HUES48 (cell line): ENCODE measurements at regions not wholly inside any gene's neighbourhood (a gene's known extent, or its start where the extent isn't known, plus 50 kb on each side); places are given as distances from the start of the nearest gene placed in this dataset.
A peak's percentile ranks its signal among the peaks of the same experiment; 100 is the strongest.
"Not testable (repeated sequence)": the region's sequence is repeated elsewhere in the genome, so short reads cannot be mapped to it uniquely, and the experiment has no call there.

Source experiments
- H3K27ac ChIP-seq: one replicate; pipeline ENCODE4 v1.7.0; 2013; ENCODE audit warnings: low read depth, low read length, inconsistent platforms
- H3K27me3 ChIP-seq: 2 replicates; pipeline ENCODE4 v1.6.1; 2013; ENCODE audit warnings: mild to moderate bottlenecking, low read length; ENCODE audit not compliant: control insufficient read depth, insufficient read depth
- H3K36me3 ChIP-seq: 2 replicates; pipeline ENCODE4 v1.6.1; 2013; ENCODE audit warnings: low read length; ENCODE audit not compliant: control insufficient read depth, insufficient read depth
- H3K4me1 ChIP-seq: 2 replicates; pipeline ENCODE4 v1.6.1; 2013; ENCODE audit warnings: mild to moderate bottlenecking, low read length; ENCODE audit not compliant: control insufficient read depth, insufficient read depth
- H3K4me3 ChIP-seq: 2 replicates; pipeline ENCODE4 v1.5.1; 2013; ENCODE audit warnings: mild to moderate bottlenecking, low read depth, low read length
- H3K9ac ChIP-seq: 2 replicates; pipeline ENCODE4 v1.6.1; 2013; ENCODE audit warnings: mild to moderate bottlenecking, low read depth, low read length, moderate library complexity
- H3K9me3 ChIP-seq: 2 replicates; pipeline ENCODE4 v1.6.1; 2013; ENCODE audit warnings: low read length; ENCODE audit not compliant: control insufficient read depth, insufficient read depth

DNA sequence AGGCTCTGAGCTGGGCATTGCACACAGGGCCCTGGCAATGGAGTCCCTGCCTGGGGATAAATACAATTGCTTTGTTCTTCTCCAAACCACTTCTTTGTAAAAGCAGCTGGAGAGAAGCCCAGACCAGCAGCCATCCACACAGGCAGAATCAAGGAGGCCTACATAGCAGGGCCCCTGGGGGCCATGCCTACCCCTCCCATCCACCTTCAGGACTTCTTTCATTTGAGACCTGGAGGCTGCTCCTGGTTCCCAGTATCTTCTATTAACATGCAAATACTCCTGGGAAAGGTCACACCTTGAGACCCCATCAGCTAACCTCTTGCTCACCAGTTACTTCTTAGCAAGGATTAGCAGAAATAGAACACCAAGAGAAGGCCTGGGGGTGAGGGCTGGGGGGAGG, 511.1 kb downstream of the SOX6 start:
- H3K4me3 ChIP-seq, result no peak overlapping the region
- H3K27me3 ChIP-seq, result no peaks in the 10 kb centered on the region
- H3K9ac ChIP-seq, result no peak overlapping the region
- no peaks in the 10 kb centered on the region for H3K9me3 ChIP-seq
- H3K27ac ChIP-seq, result peak overlapping the region; percentile 75
- H3K36me3 ChIP-seq, result no peaks in the 10 kb centered on the region
- peaks cover 35% of the 10 kb centered on the region for H3K4me1 ChIP-seq

DNA sequence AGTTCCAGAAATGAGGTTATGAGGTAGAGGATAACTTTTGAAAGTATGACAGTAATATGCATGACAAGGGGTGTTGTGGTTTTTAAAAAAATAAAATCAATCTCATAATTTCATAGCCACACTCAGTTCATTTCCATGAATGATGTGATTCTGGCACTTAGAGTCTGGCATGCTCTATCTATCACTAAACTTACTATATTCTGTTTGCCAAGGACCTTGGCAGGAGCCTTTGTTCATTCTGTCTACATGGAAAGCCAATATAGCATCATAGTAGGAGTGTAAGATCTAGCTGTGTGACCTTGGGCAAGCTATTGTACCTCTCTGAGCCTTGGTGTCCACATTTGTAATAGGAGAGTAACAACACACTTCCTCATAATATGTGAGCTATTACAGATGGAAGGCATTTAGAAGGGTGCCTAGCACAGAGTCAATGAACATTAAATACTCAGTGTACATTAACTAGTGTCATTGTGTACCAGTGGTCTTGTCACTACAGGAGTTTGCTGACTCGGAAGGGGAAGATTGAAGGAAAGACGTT, 507.6 kb downstream of the SOX6 start:
- no peak overlapping the region for H3K4me3 ChIP-seq
- H3K9me3 ChIP-seq, result no peaks in the 10 kb centered on the region
- H3K9ac ChIP-seq, result no peak overlapping the region
- H3K36me3 ChIP-seq, result no peaks in the 10 kb centered on the region
- H3K27ac ChIP-seq, result no peak overlapping the region
- no peaks in the 10 kb centered on the region for H3K27me3 ChIP-seq
- H3K4me1 ChIP-seq, result peaks cover 21% of the 10 kb centered on the region

DNA sequence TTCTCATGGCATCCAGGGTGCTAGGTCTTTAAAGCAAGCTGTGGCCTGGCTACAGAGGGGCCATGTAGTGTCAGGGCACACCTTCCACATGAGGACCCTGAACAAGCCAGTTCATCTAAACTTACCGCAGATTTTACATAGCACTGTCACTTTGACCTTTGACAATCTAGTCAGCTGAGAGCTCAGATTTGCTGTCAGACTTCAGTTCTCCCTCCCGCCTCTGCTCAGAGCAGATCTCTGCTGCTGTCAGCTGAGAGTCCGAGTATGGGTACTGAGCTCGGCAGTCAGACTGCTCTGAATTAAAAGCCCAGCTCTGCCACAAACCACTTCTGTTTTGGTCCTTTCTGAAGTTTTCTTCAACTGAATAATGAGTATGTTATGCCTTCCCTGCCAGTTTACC, 507.1 kb downstream of the SOX6 start:
- H3K36me3 ChIP-seq, result no peaks in the 10 kb centered on the region
- H3K4me1 ChIP-seq, result peaks cover 16% of the 10 kb centered on the region
- no peaks in the 10 kb centered on the region for H3K27me3 ChIP-seq
- no peak overlapping the region for H3K4me3 ChIP-seq
- no peaks in the 10 kb centered on the region for H3K9me3 ChIP-seq
- no peak overlapping the region for H3K27ac ChIP-seq
- no peak overlapping the region for H3K9ac ChIP-seq

DNA sequence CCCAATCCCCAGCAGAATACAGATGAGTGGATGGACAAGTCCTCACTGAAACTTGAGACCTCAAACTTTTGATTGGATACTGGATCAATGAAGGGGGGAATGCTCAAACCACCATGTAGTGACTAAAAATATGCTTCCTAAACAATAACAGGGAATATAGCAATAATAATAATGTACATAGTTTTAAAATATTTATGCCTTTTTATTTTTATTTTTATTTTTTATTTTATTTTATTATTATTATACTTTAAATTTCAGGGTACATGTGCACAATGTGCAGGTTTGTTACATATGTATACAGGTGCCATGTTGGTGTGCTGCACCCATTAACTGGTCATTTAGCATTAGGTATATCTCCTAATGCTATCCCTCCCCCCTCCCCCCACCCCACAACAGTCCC, 506.0 kb downstream of the SOX6 start:
- H3K27ac ChIP-seq, H3K4me1 ChIP-seq, H3K4me3 ChIP-seq, H3K9ac ChIP-seq, H3K9me3 ChIP-seq, H3K36me3 ChIP-seq, H3K27me3 ChIP-seq: not testable (repeated sequence)

DNA sequence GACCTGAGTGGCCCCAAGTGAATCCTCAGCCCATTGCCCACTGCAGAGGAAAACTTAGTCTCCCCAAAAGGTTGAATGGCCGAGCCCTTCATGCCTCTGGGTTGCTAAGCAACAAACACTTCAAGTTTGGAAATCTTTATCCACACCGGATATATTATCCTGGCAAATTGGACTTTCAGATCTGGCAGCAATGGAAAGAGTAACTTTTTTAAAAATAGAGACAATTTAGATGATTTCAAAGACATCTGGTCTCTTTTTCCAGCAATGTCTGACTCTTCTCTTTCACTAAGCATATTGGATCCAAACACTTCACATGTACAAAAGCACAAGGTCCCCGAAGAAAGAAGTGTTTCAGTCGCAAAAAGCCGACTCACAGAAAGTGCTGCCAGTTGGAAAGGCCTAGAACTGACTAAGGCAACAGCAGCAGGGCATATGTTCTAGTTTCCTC, 505.3 kb downstream of the SOX6 start:
- H3K9ac ChIP-seq, result no peak overlapping the region
- no peak overlapping the region for H3K4me3 ChIP-seq
- no peak overlapping the region for H3K27ac ChIP-seq
- no peaks in the 10 kb centered on the region for H3K9me3 ChIP-seq
- no peaks in the 10 kb centered on the region for H3K36me3 ChIP-seq
- peaks cover under 1% of the 10 kb centered on the region; the same call in 1 of the 2 replicates for H3K4me1 ChIP-seq
- no peaks in the 10 kb centered on the region for H3K27me3 ChIP-seq

DNA sequence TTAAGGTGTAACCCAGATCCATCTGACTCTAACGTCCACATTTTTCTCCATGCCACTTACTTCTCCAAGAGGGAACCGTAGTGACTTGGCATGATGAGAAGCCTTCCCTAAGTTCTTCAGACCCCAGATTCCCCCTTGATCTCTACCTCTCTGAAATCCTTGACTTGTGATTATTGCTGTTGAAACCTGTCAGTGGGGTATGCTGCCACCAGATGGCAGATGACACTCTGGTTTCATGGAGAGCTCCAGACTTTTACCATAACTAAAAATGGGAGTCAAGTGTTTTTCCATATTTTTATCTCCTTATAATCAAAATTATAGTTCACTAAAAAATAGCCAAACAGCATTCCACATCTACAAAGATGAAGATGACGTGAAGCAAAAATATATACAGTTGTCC, 504.2 kb downstream of the SOX6 start:
- Histone ChIP-seq H3K36me3 (no peaks in the 10 kb centered on the region), H3K27ac (no peak overlapping the region), H3K9me3 (no peaks in the 10 kb centered on the region), H3K9ac (no peak overlapping the region), H3K4me1 (no peaks in the 10 kb centered on the region), H3K4me3 (no peak overlapping the region), H3K27me3 (no peaks in the 10 kb centered on the region)

DNA sequence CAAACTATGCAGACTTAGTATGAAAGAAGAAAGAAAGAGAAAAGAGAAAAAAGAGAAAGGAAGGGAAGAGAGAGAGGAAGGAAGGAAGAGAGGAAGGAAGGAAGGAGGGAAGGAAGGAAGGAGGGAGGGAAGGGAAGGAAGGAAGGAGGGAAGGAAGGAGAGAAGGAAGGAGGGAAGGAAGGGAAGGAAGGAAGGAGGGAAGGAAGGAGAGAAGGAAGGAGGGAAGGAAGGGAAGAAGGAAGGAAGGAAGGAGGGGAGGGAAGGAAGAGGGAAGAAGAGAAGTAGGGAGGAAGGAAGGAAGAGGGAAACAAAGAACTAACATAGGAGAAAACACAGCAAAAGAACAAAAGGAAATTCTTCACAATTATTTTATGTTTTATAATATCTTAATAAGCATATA, 502.1 kb downstream of the SOX6 start:
- no peak overlapping the region for H3K9ac ChIP-seq
- H3K4me1 ChIP-seq, result no peaks in the 10 kb centered on the region
- no peaks in the 10 kb centered on the region for H3K36me3 ChIP-seq
- H3K27me3 ChIP-seq, result no peaks in the 10 kb centered on the region
- no peak overlapping the region for H3K27ac ChIP-seq
- no peaks in the 10 kb centered on the region for H3K9me3 ChIP-seq
- no peak overlapping the region for H3K4me3 ChIP-seq

DNA sequence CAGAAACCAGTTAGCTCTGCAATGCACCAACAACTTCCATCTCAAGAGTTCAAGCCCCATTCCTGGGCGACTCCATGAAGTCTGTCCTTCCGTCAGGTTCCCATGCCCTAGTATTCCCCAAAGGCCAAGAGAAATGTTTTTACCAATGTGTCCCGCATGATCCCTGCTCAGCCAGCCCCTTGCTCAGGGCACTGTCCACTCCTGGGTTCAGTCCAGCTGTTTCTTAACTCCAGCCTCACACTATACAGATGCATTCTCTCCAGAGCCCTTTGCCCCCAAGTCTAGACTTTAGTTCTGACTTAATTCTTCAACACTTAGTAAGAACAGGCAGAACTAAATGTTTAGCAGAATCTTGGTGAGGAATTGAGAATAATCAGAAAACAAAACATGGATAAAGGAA, 497.5 kb downstream of the SOX6 start:
- no peak overlapping the region for H3K4me3 ChIP-seq
- no peak overlapping the region for H3K9ac ChIP-seq
- H3K27me3 ChIP-seq, result no peaks in the 10 kb centered on the region
- 0 out of 2 replicates have a peak, but pooled peaks cover 2% of the 10 kb centered on the region for H3K4me1 ChIP-seq
- no peak overlapping the region for H3K27ac ChIP-seq
- no peaks in the 10 kb centered on the region for H3K9me3 ChIP-seq
- H3K36me3 ChIP-seq, result no peaks in the 10 kb centered on the region

DNA sequence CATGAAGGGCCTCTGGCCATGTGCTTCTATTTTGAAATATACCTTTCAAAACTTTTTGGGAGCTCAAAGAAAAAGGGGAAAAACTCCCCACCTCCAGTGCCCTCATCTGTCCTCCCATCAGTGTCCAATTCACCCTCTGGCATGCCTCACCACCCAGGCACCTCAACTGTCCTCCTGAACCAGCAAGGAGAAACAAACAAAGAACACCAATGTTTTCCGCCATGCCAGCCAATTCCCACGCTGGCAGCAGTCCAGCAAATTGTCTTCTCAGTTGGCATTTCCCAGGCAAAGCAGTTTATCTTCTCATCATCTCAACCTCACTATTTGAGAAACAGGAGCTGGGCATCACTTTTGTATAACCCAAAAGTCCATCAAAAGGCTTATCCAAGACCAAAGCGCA, 496.9 kb downstream of the SOX6 start:
- H3K9me3 ChIP-seq, result no peaks in the 10 kb centered on the region
- no peak overlapping the region for H3K4me3 ChIP-seq
- no peak overlapping the region for H3K9ac ChIP-seq
- peaks cover 5% of the 10 kb centered on the region; the same call in 1 of the 2 replicates for H3K4me1 ChIP-seq
- no peaks in the 10 kb centered on the region for H3K27me3 ChIP-seq
- no peak overlapping the region for H3K27ac ChIP-seq
- H3K36me3 ChIP-seq, result no peaks in the 10 kb centered on the region

DNA sequence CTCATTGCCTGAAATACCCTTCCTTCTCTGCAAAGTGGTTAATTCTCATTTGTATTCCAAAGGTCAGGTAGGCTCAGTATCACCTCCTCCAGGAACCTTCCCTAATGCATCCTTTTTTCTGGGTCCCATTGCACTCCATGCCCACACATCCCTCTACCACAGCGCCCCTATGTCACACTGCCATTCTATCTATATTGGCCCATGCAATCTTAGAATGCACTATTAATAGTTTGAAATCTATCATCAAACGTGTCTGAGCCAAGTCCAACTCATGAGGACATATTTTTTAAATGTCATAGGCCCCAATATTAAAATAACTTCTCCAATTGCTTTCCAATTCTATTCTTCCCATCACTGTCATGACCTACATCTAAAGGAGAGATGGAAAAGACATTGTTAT, 495.1 kb downstream of the SOX6 start:
- no peak overlapping the region for H3K4me3 ChIP-seq
- H3K9ac ChIP-seq, result no peak overlapping the region
- peaks cover 5% of the 10 kb centered on the region; the same call in 1 of the 2 replicates for H3K4me1 ChIP-seq
- H3K27ac ChIP-seq, result no peak overlapping the region
- H3K36me3 ChIP-seq, result no peaks in the 10 kb centered on the region
- H3K27me3 ChIP-seq, result no peaks in the 10 kb centered on the region
- H3K9me3 ChIP-seq, result no peaks in the 10 kb centered on the region

DNA sequence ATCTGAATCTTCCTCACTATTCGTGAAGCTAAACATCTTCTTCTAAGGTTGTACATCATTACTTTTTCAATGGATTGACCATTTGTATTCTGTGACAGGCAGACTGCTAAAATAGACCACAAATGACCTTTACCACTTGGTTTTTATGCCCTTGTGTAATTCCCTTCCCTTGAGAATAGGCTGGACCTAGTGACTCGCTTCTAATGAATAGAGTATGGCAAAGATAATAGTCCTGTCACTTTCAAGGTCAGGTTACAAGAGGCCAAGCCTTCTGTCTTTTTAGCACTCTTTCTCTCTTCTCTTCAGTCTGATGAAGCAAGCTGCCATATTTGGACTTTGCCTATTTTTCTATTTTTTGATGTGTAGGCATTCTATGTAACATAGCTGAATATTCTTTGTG, 492.9 kb downstream of the SOX6 start:
- H3K9ac ChIP-seq, result no peak overlapping the region
- H3K9me3 ChIP-seq, result no peaks in the 10 kb centered on the region
- no peak overlapping the region for H3K27ac ChIP-seq
- no peak overlapping the region for H3K4me3 ChIP-seq
- H3K27me3 ChIP-seq, result no peaks in the 10 kb centered on the region
- H3K4me1 ChIP-seq, result peaks cover 5% of the 10 kb centered on the region; the same call in 1 of the 2 replicates
- no peaks in the 10 kb centered on the region for H3K36me3 ChIP-seq
